Transverse colon (tissue), 3 donors: ENCODE measurements at regions not wholly inside any gene's neighbourhood (a gene's known extent, or its start where the extent isn't known, plus 50 kb on each side); places are given as distances from the start of the nearest gene placed in this dataset.

Source experiments
- EP300 ChIP-seq: sonication (generic); formaldehyde crosslinking; IDR thresholded peaks from one replicate; pipeline ENCODE4 v1.6.1; 2017; ENCODE audit warnings: antibody characterized with exemption, low read depth
- TF ChIP-seq, protein P1 (sequence below), 5 experiments: fragments of 200-600 bp in 3 of 5; fragments of 450-650 bp in 2 of 5; sonication (generic) in 3 of 5; IDR thresholded peaks; 1 replicate in 2 of 5; 2 replicates in 3 of 5; pipeline ENCODE4 v1.5.1; 2016 to 2017; ENCODE audit warnings: antibody characterized with exemption in 5 of 5, inconsistent platforms in 3 of 5, mild to moderate bottlenecking in 2 of 5, moderate library complexity in 1 of 5

DNA sequence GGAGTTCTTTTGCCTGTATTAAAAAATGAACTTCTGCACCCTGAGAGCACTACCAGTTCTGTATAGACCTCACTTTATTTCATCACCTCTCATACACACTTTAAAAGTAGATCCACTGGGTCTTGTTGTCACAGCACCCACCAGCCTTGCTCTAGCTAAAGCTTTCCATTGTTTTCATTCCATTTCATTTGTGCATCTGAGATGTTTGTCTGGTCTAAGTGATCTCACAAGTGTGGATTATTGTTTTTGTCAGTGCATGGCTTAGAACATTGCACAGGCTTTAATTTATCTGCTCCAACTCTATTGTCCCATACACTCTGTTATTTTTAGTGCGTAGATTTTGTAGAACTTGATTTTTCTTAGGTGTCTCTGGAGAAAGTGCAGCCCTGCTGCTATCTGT, 1157.5 kb upstream of the PABPC4L start:
- no peak for TF ChIP-seq EP300
- TF ChIP-seq, protein P1, sequence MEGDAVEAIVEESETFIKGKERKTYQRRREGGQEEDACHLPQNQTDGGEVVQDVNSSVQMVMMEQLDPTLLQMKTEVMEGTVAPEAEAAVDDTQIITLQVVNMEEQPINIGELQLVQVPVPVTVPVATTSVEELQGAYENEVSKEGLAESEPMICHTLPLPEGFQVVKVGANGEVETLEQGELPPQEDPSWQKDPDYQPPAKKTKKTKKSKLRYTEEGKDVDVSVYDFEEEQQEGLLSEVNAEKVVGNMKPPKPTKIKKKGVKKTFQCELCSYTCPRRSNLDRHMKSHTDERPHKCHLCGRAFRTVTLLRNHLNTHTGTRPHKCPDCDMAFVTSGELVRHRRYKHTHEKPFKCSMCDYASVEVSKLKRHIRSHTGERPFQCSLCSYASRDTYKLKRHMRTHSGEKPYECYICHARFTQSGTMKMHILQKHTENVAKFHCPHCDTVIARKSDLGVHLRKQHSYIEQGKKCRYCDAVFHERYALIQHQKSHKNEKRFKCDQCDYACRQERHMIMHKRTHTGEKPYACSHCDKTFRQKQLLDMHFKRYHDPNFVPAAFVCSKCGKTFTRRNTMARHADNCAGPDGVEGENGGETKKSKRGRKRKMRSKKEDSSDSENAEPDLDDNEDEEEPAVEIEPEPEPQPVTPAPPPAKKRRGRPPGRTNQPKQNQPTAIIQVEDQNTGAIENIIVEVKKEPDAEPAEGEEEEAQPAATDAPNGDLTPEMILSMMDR (IDR thresholded peaks at IDR 0.05), result no peak
